ENCODE measurements at regions not wholly inside any gene's neighbourhood (a gene's known extent, or its start where the extent isn't known, plus 50 kb on each side); places are given as distances from the start of the nearest gene placed in this dataset.

DNA sequence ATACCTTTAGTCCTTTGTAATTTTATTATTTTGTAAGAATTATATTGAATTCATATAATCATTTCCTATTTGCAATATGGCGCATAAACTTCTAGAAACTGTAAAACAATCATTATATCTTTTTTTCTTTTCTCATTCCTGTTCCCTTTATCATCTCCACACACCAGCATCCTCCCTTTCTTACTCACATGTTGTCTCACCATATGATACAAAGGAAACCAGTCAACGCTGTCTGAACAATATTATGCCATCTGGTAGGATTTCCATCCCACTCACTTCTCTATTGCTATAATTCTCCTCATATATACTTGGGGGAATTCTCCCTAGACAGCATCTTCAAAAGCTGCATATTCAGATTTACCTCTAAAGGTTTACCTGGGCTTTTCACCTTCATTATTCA, 389.8 kb downstream of the NDFIP2 start:
- DNase-seq: no peak
- Histone ChIP-seq H2BK15ac (ENCODE audit: low read depth, low read length) (no peak overlapping the region), H3K79me2 (ENCODE audit: insufficient read depth, low read length) (no peaks in the 10 kb centered on the region), H3K56ac (ENCODE audit: insufficient read length, low read depth, low read length) (no peak overlapping the region), H3K9me3 (ENCODE audit: control insufficient read depth, low read depth, low read length) (no peaks in the 10 kb centered on the region), H2BK20ac (ENCODE audit: low read depth, low read length, poor library complexity, severe bottlenecking) (no peak overlapping the region), H2BK5ac (ENCODE audit: insufficient read length, low read length) (no peak overlapping the region), H3K4ac (ENCODE audit: low read depth, low read length) (no peak overlapping the region), H3K23me2 (ENCODE audit: insufficient read length, low read depth, low read length, poor library complexity, severe bottlenecking) (no peaks in the 10 kb centered on the region), H3K27me3 (ENCODE audit: insufficient read depth, low read length) (no peaks in the 10 kb centered on the region), H3K14ac (ENCODE audit: insufficient read depth, low read length) (no peak overlapping the region), H3K4me1 (ENCODE audit: insufficient read depth, low read length) (peaks cover 4% of the 10 kb centered on the region; the same call in 1 of the 2 replicates), H3K79me1 (ENCODE audit: insufficient read depth, low read depth, low read length, poor library complexity, severe bottlenecking) (no peaks in the 10 kb centered on the region), H3K27ac (ENCODE audit: insufficient read length, low read depth, low read length) (no peak overlapping the region), H2BK12ac (ENCODE audit: insufficient read length, low read depth, low read length) (no peak overlapping the region), H2AFZ (ENCODE audit: low read length) (no peak overlapping the region), H2AK5ac (ENCODE audit: insufficient read length, low read length) (no peak overlapping the region), H4K20me1 (ENCODE audit: control insufficient read depth, insufficient read depth, insufficient read length) (no peaks in the 10 kb centered on the region), H3K23ac (ENCODE audit: insufficient read length, low read depth, low read length) (no peak overlapping the region), H3K9ac (ENCODE audit: extremely low read depth, insufficient read length, low read length) (no peak overlapping the region), H3T11ph (ENCODE audit: low read length) (no peak overlapping the region), H3K4me2 (ENCODE audit: insufficient read depth, insufficient read length, low read length) (no peak overlapping the region), H4K8ac (replicated peaks; ENCODE audit: insufficient read length, low read depth, low read length) (no peak overlapping the region), H4K91ac (ENCODE audit: insufficient read length, low read depth, low read length) (no peak overlapping the region), H4K5ac (ENCODE audit: insufficient read length, low read depth, low read length) (no peak overlapping the region), H2BK120ac (ENCODE audit: low read depth, low read length, poor library complexity, severe bottlenecking) (no peak overlapping the region), H3K18ac (ENCODE audit: insufficient read length, low read depth, low read length) (no peak overlapping the region)
- TF ChIP-seq, protein P1, sequence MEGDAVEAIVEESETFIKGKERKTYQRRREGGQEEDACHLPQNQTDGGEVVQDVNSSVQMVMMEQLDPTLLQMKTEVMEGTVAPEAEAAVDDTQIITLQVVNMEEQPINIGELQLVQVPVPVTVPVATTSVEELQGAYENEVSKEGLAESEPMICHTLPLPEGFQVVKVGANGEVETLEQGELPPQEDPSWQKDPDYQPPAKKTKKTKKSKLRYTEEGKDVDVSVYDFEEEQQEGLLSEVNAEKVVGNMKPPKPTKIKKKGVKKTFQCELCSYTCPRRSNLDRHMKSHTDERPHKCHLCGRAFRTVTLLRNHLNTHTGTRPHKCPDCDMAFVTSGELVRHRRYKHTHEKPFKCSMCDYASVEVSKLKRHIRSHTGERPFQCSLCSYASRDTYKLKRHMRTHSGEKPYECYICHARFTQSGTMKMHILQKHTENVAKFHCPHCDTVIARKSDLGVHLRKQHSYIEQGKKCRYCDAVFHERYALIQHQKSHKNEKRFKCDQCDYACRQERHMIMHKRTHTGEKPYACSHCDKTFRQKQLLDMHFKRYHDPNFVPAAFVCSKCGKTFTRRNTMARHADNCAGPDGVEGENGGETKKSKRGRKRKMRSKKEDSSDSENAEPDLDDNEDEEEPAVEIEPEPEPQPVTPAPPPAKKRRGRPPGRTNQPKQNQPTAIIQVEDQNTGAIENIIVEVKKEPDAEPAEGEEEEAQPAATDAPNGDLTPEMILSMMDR (conservative IDR thresholded peaks at IDR 0.05): no peak
- Mint-ChIP-seq H3K9me3 (no peaks in the 10 kb centered on the region), H3K27ac (peak overlapping the region in 2 of 3 experiments; percentile 61 to 67; a peak in 3 of 7 replicates), H3K36me3 (ENCODE audit: insufficient read depth in 1 of 3, low read depth in 3 of 3) (no peaks in the 10 kb centered on the region), H3K4me3 (no peak overlapping the region), H3K27me3 (ENCODE audit: low read depth) (no peaks in the 10 kb centered on the region), H3K4me1 (peaks cover 20 to 21% of the 10 kb centered on the region in 2 experiments)
- WGBS (ENCODE audit: extremely low coverage, insufficient read length, low lambda C conversion rate): no CpG with 5 or more reads among the region's 2 CpGs
